HL-60 (cell line): ENCODE measurements at regions not wholly inside any gene's neighbourhood (a gene's known extent, or its start where the extent isn't known, plus 50 kb on each side); places are given as distances from the start of the nearest gene placed in this dataset.

Experiments used
- DNase-seq, 2 experiments: peaks; one replicate each; pipeline ENCODE4 v3.0.0-alpha.2; 2010 to 2020; ENCODE audit warnings: low read depth in 1 of 2, low spot score in 1 of 2
- H3K27ac ChIP-seq: fragments of 250-450 bp; sonication (Bioruptor Pico); replicated peaks from 2 replicates; pipeline ENCODE4 v1.5.1; 2020; ENCODE audit warnings: mild to moderate bottlenecking, moderate library complexity
- H3K27me3 ChIP-seq: fragments of 250-450 bp; sonication (Bioruptor Pico); 2 replicates; pipeline ENCODE4 v1.5.1; 2021; ENCODE audit warnings: mild to moderate bottlenecking, moderate library complexity; ENCODE audit not compliant: insufficient read depth, poor library complexity, severe bottlenecking
- H3K4me3 ChIP-seq: replicated peaks from 2 replicates; pipeline ENCODE4 v1.5.1; 2011; ENCODE audit warnings: mild to moderate bottlenecking, control low read depth, low read length; ENCODE audit not compliant: insufficient read depth
- GABPA ChIP-seq: IDR thresholded peaks from 2 replicates; pipeline ENCODE4 v1.6.1; 2012; ENCODE audit warnings: low read depth
- POLR2AphosphoS5 ChIP-seq: IDR thresholded peaks from 2 replicates; pipeline ENCODE4 v1.6.1; 2012; ENCODE audit warnings: low read depth
- SPI1 ChIP-seq: IDR thresholded peaks from 2 replicates; pipeline ENCODE4 v1.6.1; 2012; ENCODE audit warnings: low read depth, mild to moderate bottlenecking, borderline replicate concordance
- TF ChIP-seq, protein P1 (sequence below): IDR thresholded peaks from 2 replicates; pipeline ENCODE4 v1.6.1; 2012; ENCODE audit warnings: low read depth; ENCODE audit not compliant: insufficient replicate concordance
- TF ChIP-seq, protein P2 (sequence below): IDR thresholded peaks from one replicate; pipeline ENCODE4 v1.5.1; 2011; ENCODE audit warnings: low read length, control low read depth, inconsistent platforms; ENCODE audit not compliant: insufficient read depth

DNA sequence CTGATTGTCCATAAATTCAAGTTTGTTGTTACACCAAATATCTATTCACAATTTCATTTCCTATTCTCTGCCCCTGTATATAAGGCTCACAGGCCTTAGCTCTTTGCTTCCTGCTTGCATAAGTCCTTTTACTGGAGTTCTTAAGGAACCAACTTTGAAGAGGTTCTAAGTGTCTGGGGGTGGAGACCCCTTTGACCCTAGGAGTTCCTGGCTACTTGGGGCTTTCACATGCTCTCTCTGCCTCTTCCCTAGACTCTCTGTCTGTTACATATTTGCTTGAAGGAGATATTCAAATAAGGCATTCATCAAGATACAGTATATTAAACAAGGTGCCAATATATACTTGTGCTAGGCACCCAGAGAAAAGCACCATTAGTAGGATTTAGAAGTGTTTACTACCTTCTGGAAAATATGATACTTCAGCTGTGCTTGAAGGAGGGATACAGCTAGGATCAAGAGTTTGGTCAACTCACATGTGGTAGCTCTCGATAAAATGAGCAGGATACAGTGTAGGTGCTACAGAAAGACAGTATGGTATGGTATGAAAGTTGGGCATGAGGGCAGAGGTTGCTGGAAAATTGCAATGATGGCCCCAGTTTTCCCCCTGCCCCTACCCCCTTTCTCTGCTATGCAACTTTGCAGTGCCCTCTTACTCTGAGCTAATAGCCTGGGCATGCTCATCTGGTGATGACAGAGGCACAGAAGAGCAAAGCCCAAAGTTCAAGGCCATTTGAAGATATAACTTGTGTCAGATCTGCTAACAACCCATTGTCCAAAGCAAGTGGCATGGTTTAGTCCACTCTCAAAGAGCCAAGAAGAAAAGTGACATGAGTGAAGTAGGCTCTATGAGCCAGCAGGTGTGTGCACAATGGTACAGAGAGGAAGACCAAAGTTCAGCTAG, 107.6 kb upstream of the CPEB2 start:
- TF ChIP-seq, protein P1, sequence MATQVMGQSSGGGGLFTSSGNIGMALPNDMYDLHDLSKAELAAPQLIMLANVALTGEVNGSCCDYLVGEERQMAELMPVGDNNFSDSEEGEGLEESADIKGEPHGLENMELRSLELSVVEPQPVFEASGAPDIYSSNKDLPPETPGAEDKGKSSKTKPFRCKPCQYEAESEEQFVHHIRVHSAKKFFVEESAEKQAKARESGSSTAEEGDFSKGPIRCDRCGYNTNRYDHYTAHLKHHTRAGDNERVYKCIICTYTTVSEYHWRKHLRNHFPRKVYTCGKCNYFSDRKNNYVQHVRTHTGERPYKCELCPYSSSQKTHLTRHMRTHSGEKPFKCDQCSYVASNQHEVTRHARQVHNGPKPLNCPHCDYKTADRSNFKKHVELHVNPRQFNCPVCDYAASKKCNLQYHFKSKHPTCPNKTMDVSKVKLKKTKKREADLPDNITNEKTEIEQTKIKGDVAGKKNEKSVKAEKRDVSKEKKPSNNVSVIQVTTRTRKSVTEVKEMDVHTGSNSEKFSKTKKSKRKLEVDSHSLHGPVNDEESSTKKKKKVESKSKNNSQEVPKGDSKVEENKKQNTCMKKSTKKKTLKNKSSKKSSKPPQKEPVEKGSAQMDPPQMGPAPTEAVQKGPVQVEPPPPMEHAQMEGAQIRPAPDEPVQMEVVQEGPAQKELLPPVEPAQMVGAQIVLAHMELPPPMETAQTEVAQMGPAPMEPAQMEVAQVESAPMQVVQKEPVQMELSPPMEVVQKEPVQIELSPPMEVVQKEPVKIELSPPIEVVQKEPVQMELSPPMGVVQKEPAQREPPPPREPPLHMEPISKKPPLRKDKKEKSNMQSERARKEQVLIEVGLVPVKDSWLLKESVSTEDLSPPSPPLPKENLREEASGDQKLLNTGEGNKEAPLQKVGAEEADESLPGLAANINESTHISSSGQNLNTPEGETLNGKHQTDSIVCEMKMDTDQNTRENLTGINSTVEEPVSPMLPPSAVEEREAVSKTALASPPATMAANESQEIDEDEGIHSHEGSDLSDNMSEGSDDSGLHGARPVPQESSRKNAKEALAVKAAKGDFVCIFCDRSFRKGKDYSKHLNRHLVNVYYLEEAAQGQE = no peak
- TF ChIP-seq POLR2AphosphoS5 (no peak), SPI1 (no peak), GABPA (no peak)
- TF ChIP-seq, protein P2, sequence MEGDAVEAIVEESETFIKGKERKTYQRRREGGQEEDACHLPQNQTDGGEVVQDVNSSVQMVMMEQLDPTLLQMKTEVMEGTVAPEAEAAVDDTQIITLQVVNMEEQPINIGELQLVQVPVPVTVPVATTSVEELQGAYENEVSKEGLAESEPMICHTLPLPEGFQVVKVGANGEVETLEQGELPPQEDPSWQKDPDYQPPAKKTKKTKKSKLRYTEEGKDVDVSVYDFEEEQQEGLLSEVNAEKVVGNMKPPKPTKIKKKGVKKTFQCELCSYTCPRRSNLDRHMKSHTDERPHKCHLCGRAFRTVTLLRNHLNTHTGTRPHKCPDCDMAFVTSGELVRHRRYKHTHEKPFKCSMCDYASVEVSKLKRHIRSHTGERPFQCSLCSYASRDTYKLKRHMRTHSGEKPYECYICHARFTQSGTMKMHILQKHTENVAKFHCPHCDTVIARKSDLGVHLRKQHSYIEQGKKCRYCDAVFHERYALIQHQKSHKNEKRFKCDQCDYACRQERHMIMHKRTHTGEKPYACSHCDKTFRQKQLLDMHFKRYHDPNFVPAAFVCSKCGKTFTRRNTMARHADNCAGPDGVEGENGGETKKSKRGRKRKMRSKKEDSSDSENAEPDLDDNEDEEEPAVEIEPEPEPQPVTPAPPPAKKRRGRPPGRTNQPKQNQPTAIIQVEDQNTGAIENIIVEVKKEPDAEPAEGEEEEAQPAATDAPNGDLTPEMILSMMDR = no peak
- DNase-seq = no peak
- Histone ChIP-seq H3K4me3 (no peak overlapping the region), H3K27ac (no peak overlapping the region), H3K27me3 (no peaks in the 10 kb centered on the region)

DNA sequence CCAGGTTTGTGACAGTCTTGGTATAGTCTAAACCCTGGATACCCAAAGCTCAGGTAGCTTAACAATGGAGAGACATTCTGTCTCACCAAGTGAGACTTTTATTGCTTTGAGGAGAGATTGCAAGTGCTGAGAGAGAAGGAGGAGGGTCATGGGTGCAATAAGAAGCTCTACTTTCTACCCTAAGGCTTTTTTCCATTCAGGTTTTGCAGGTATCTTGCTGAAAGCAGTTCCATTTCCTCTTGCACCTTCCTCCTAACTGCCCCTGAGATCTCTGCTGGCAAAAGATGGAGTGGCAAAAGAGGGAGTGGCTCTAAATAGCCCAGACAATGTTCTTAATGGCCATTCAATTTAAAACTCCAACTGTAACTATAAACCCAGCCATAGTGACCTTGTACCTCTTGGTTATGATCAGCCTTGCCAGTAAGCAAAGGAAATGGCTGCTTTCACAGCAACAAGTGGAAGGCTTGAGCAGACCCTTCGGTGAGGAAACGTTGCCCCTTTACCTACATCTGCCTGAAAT, 105.6 kb upstream of the CPEB2 start:
- Histone ChIP-seq H3K27me3 (no peaks in the 10 kb centered on the region), H3K4me3 (no peak overlapping the region), H3K27ac (no peak overlapping the region)
- no peak for DNase-seq
- TF ChIP-seq, protein P2 = no peak

DNA sequence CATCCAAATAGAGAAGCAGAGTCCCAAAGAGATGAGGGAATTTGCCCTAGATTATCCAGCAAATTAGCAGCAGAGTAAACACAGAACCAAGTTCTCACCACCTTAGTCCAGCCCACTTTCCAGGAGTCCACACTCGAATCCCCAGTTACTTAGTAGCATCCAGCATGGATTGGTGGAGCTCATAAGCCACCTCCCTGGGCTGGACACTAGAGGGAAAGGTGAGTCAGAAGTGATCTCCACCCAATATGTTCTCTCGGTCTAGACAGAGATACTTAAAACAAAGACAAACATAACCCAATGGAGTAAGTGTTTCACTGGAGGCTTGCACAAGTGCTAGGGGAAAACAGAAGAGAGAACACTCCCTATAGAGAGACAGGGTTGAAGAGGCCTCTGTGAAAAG, 105.1 kb upstream of the CPEB2 start:
- TF ChIP-seq SPI1 (no peak), POLR2AphosphoS5 (no peak), GABPA (no peak)
- TF ChIP-seq, protein P2 = no peak
- TF ChIP-seq, protein P1 = no peak
- Histone ChIP-seq H3K27ac (no peak overlapping the region), H3K4me3 (no peak overlapping the region), H3K27me3 (no peaks in the 10 kb centered on the region)
- DNase-seq = no peak
